GM10248 (cell line): ENCODE measurements at regions not wholly inside any gene's neighbourhood (a gene's known extent, or its start where the extent isn't known, plus 50 kb on each side); places are given as distances from the start of the nearest gene placed in this dataset.

Experiments
- CTCF ChIA-PET: fragments of 300-600 bp; sonication (Branson Sonifier 250); formaldehyde crosslinking; extraction: SDS; loops from one replicate; lab custom pipeline; 2021; ENCODE audit warnings: antibody characterized with exemption; lab: Yijun Ruan, JAX
- POLR2A ChIA-PET: fragments of 350-650 bp; sonication (Branson Sonifier 250); formaldehyde crosslinking; extraction: SDS; loops from one replicate; lab custom pipeline; 2020; ENCODE audit warnings: antibody characterized with exemption; lab: Yijun Ruan, JAX
- DNase-seq: peaks from one replicate; pipeline ENCODE4 v3.0.0; 2012; ENCODE audit errors: extremely low spot score
- CTCF ChIP-seq: IDR thresholded peaks from 2 replicates; pipeline ENCODE4 v1.5.1; 2012; ENCODE audit warnings: mild to moderate bottlenecking, low read depth; ENCODE audit errors: extremely low read depth, missing control alignments, control extremely low read depth

GRCh38 chr7:13673290-13673689 is 316.2 kb downstream of the ETV1 start:
- DNase-seq = no peak
- ChIA-PET POLR2A (no interaction called here), CTCF (interaction anchor here (0.6 kb wide), 1 partner anchor 22 kb away, joined by 3 read pairs; no protein-coding TSS in a partner anchor)
- TF ChIP-seq CTCF = no peak

GRCh38 chr7:13682626-13683025 is 306.8 kb downstream of the ETV1 start:
- CTCF ChIA-PET = no interaction called here
- no peak for TF ChIP-seq CTCF
- POLR2A ChIA-PET = no interaction called here
- DNase-seq = no peak

- CTCF ChIA-PET = no interaction called here
- no peak for TF ChIP-seq CTCF
- POLR2A ChIA-PET = no interaction called here
- no peak for DNase-seq
Measured at GRCh38 chr7:13687500-13687899, 302.0 kb downstream of the ETV1 start.

GRCh38 chr7:13692548-13692947 is 296.9 kb downstream of the ETV1 start:
- TF ChIP-seq CTCF = no peak
- ChIA-PET CTCF (no interaction called here), POLR2A (no interaction called here)
- no peak for DNase-seq

GRCh38 chr7:13702251-13702650 is 287.2 kb downstream of the ETV1 start:
- no peak for TF ChIP-seq CTCF
- DNase-seq = no peak
- ChIA-PET CTCF (no interaction called here), POLR2A (no interaction called here)

- ChIA-PET CTCF (interaction anchor here (1.3 kb wide), 1 partner anchor 9 kb away, joined by 4 read pairs; no protein-coding TSS in a partner anchor), POLR2A (no interaction called here)
- no peak for DNase-seq
- no peak for TF ChIP-seq CTCF
Measured at GRCh38 chr7:13708670-13709069, 280.8 kb downstream of the ETV1 start.

- ChIA-PET CTCF (no interaction called here), POLR2A (no interaction called here)
- no peak for TF ChIP-seq CTCF
- DNase-seq = no peak
Measured at GRCh38 chr7:13713092-13713491, 276.4 kb downstream of the ETV1 start.
